ENCODE measurements at regions not wholly inside any gene's neighbourhood (a gene's known extent, or its start where the extent isn't known, plus 50 kb on each side); places are given as distances from the start of the nearest gene placed in this dataset.

GRCh38 chr4:158411269-158411668 is 110.4 kb upstream of the RXFP1 start:
- Histone ChIP-seq H3K4me2 (ENCODE audit: insufficient read depth, low read length) (no peak overlapping the region), H3K27me3 (ENCODE audit: control insufficient read depth in 2 of 2, insufficient read depth in 2 of 2, low read length in 2 of 2) (no peaks in the 10 kb centered on the region), H3K36me3 (ENCODE audit: control insufficient read depth, insufficient read depth, low read length) (no peaks in the 10 kb centered on the region), H2AFZ (ENCODE audit: low read depth, low read length) (no peak overlapping the region), H3K79me2 (ENCODE audit: control insufficient read depth, insufficient read depth, low read length) (no peaks in the 10 kb centered on the region), H3K4me3 (no peak overlapping the region), H3K9ac (ENCODE audit: insufficient read depth in 1 of 2, low read depth in 2 of 2, low read length in 2 of 2) (no peak overlapping the region), H3K4me1 (replicated peaks in 1 of 2; ENCODE audit: control insufficient read depth in 2 of 2, insufficient read depth in 2 of 2, low read length in 2 of 2) (peaks cover 0 to 5% of the 10 kb centered on the region in 2 experiments; a peak in 1 of 5 replicates), H4K20me1 (replicated peaks; ENCODE audit: control insufficient read depth, insufficient read depth, low read length) (no peaks in the 10 kb centered on the region), H3K27ac (ENCODE audit: extremely low read depth, low read depth, low read length) (no peak overlapping the region), H3K9me3 (replicated peaks; ENCODE audit: control insufficient read depth, insufficient read depth, low read depth, low read length) (no peaks in the 10 kb centered on the region), H3K9me1 (ENCODE audit: control insufficient read depth, insufficient read depth, low read length) (no peaks in the 10 kb centered on the region)
- DNase-seq (ENCODE audit: extremely low read depth in 1 of 4, low spot score in 3 of 4) (no peak), FAIRE-seq (no peak), ATAC-seq (no peak)
- in situ Hi-C loops (cut with MboI) = no loop called here
- intact Hi-C loops (cut with micrococcal nuclease) = no loop called here
- TF ChIP-seq ZNF707 (CRISPR knock-in tag; conservative IDR thresholded peaks at IDR 0.05) (no peak), KLF1 (tag; IDR thresholded peaks at IDR 0.05) (no peak), SUPT5H (IDR thresholded peaks at IDR 0.05) (no peak), BRD4 (IDR thresholded peaks at IDR 0.05) (no peak), NUFIP1 (IDR thresholded peaks at IDR 0.05; ENCODE audit: partially characterized antibody) (no peak), ZNF589 (CRISPR knock-in tag; IDR thresholded peaks at IDR 0.05; ENCODE audit: low read depth) (no peak), L3MBTL2 (IDR thresholded peaks at IDR 0.05) (no peak), PHTF2 (CRISPR knock-in tag; IDR thresholded peaks at IDR 0.05) (no peak), ZFP30 (CRISPR knock-in tag; IDR thresholded peaks at IDR 0.05; ENCODE audit: borderline replicate concordance) (no peak), VEZF1 (CRISPR knock-in tag; IDR thresholded peaks at IDR 0.05) (no peak), PCBP2 (IDR thresholded peaks at IDR 0.05; ENCODE audit: low read depth, low read length, poor library complexity, severe bottlenecking) (no peak), TARDBP (IDR thresholded peaks at IDR 0.05) (no peak), ZNF75A (CRISPR knock-in tag; IDR thresholded peaks at IDR 0.05) (no peak), E4F1 (CRISPR knock-in tag; IDR thresholded peaks at IDR 0.05; ENCODE audit: borderline replicate concordance) (no peak)
- ChIA-PET CTCF (ENCODE audit: low intra/inter-chr PET ratio) (no interaction called here), POLR2A (no interaction called here)
- BruUV-seq (replicated peaks) = no TSS peak
- WGBS (ENCODE audit: insufficient coverage, low coverage, missing lambda C conversion rate) = 9% methylated on average over 2 of the region's 2 CpGs
